Left ventricle myocardium inferior (tissue), 1 donor: ENCODE measurements at regions not wholly inside any gene's neighbourhood (a gene's known extent, or its start where the extent isn't known, plus 50 kb on each side); places are given as distances from the start of the nearest gene placed in this dataset.

Experiments
- DNase-seq: peaks from one replicate; pipeline ENCODE4 v3.0.0-alpha.2; 2020
- H3K27ac ChIP-seq: fragments of 200-600 bp; replicated peaks from 2 replicates; pipeline ENCODE4 v1.8.0; 2021
- H3K27me3 ChIP-seq: fragments of 200-600 bp; 2 replicates; pipeline ENCODE4 v1.8.0; 2021; ENCODE audit warnings: low read depth
- H3K36me3 ChIP-seq: fragments of 200-600 bp; 2 replicates; pipeline ENCODE4 v1.8.0; 2021
- H3K4me1 ChIP-seq: fragments of 200-600 bp; 2 replicates; pipeline ENCODE4 v1.8.0; 2021
- H3K4me3 ChIP-seq: fragments of 200-600 bp; 2 replicates; pipeline ENCODE4 v1.8.0; 2021; ENCODE audit warnings: mild to moderate bottlenecking, moderate library complexity
- H3K9me3 ChIP-seq: fragments of 200-600 bp; replicated peaks from 2 replicates; pipeline ENCODE4 v1.8.0; 2021
- intact Hi-C: fragments of 100-400 bp; cut with micrococcal nuclease; formaldehyde crosslinking; loops from one replicate; pipeline ENCODE4 v1.11.0; 2022
- TF ChIP-seq, protein P1 (sequence below): fragments of 200-600 bp; IDR thresholded peaks from 2 replicates; pipeline ENCODE4 v1.8.0; 2021; ENCODE audit warnings: antibody characterized with exemption, mild to moderate bottlenecking, borderline replicate concordance
- donor health status: DM: no; HTN: yes; CAD: no; lungs with severe emphysema.

- intact Hi-C loops, result no loop called here
Observed at GRCh38 chr11:69560141-69560790, 78.8 kb downstream of the LINC01488 start.

DNA sequence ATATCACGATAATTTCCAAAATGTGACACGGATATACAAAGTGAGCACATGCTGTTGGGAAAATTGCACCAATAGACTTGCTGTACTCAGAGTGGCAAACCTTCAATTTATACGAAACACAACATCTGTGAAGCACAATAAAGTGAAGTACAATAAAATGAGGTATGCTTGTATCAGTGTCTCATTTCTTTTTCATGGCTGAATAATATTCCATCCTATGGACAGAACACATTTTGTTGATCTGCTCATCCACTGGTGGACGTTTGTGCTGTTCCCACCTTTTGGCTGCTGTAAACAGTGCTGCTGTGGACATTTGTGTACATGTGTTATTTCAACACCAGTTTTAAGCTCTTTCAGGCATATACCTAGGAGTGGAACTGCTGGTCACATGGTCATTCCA lies 78.7 kb upstream of the CCND1 start:
- intact Hi-C loops, result no loop called here
- TF ChIP-seq, protein P1, sequence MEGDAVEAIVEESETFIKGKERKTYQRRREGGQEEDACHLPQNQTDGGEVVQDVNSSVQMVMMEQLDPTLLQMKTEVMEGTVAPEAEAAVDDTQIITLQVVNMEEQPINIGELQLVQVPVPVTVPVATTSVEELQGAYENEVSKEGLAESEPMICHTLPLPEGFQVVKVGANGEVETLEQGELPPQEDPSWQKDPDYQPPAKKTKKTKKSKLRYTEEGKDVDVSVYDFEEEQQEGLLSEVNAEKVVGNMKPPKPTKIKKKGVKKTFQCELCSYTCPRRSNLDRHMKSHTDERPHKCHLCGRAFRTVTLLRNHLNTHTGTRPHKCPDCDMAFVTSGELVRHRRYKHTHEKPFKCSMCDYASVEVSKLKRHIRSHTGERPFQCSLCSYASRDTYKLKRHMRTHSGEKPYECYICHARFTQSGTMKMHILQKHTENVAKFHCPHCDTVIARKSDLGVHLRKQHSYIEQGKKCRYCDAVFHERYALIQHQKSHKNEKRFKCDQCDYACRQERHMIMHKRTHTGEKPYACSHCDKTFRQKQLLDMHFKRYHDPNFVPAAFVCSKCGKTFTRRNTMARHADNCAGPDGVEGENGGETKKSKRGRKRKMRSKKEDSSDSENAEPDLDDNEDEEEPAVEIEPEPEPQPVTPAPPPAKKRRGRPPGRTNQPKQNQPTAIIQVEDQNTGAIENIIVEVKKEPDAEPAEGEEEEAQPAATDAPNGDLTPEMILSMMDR, result no peak
- Histone ChIP-seq H3K4me3 (no peak overlapping the region), H3K9me3 (peaks cover 17% of the 10 kb centered on the region), H3K36me3 (no peaks in the 10 kb centered on the region), H3K4me1 (no peaks in the 10 kb centered on the region), H3K27ac (no peak overlapping the region), H3K27me3 (no peaks in the 10 kb centered on the region)
- no peak for DNase-seq

More at GRCh38 chr11:69560141-69560790, 78.8 kb downstream of the LINC01488 start:
- Histone ChIP-seq H3K36me3 (no peaks in the 10 kb centered on the region), H3K9me3 (peaks cover 17% of the 10 kb centered on the region), H3K27me3 (no peaks in the 10 kb centered on the region), H3K4me3 (no peak overlapping the region), H3K4me1 (no peaks in the 10 kb centered on the region), H3K27ac (no peak overlapping the region)
- DNase-seq, result no peak
- TF ChIP-seq, protein P1, result no peak

DNA sequence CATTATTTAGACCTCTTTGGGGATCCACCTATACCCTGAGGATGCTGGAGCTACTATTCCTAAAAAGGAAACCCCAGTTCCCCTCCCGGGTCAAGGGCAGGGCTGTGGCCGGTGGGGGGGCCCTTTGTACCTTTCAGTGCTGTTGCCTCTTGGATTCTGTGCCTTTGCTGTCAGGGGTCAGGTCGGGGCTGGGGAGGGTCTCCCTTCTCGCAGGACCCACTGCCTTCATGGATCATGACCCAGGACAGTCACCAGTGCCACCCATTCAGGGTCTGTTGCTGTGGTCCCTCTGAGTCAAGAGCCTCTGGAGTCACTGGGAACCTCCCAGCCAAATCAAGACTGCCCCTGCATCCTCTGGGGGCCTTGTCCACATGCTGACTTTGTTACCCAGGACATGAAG lies 78.1 kb upstream of the CCND1 start:
- H3K27me3 ChIP-seq, result no peaks in the 10 kb centered on the region
- DNase-seq, result no peak
- peaks cover 17% of the 10 kb centered on the region for H3K9me3 ChIP-seq
- no peak overlapping the region for H3K4me3 ChIP-seq
- TF ChIP-seq, protein P1, result no peak
- no peaks in the 10 kb centered on the region for H3K4me1 ChIP-seq
- no peak overlapping the region for H3K27ac ChIP-seq
- no peaks in the 10 kb centered on the region for H3K36me3 ChIP-seq
- intact Hi-C loops, result no loop called here

DNA sequence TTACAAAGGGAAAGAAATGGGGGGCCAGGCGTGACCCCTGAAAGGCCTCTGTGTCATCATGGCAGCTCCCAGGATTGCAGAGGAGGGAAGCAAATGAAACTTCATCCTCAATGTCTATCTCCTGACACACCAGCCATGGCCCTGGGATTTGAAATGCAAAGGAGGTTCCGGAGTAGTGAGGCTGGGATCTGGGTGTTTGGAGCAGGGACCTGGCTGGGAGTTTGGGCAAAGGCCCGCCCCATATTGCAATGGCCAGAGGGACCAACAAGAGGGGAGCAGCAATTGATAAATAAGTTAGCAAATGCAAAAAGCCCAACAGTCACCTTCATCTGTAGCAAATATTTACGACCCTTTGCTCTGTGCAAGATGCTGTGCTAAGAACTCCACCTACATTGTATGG lies 77.7 kb upstream of the CCND1 start:
- H3K27me3 ChIP-seq, result no peaks in the 10 kb centered on the region
- no peaks in the 10 kb centered on the region for H3K4me1 ChIP-seq
- no peaks in the 10 kb centered on the region for H3K36me3 ChIP-seq
- intact Hi-C loops, result no loop called here
- H3K9me3 ChIP-seq, result peaks cover 17% of the 10 kb centered on the region
- no peak overlapping the region for H3K4me3 ChIP-seq
- DNase-seq, result no peak
- H3K27ac ChIP-seq, result no peak overlapping the region
- TF ChIP-seq, protein P1, result no peak

- no peak overlapping the region for H3K4me3 ChIP-seq
- no peaks in the 10 kb centered on the region for H3K36me3 ChIP-seq
Observed at GRCh38 chr11:69563946-69564775, 76.8 kb upstream of the CCND1 start.

More at GRCh38 chr11:69563946-69564775, 76.8 kb upstream of the CCND1 start:
- DNase-seq, result no peak
- Histone ChIP-seq H3K27me3 (no peaks in the 10 kb centered on the region), H3K4me1 (no peaks in the 10 kb centered on the region), H3K27ac (no peak overlapping the region), H3K9me3 (peaks cover 17% of the 10 kb centered on the region)
- intact Hi-C loops, result no loop called here
- TF ChIP-seq, protein P1, result no peak
